ENCODE measurements at regions not wholly inside any gene's neighbourhood (a gene's known extent, or its start where the extent isn't known, plus 50 kb on each side); places are given as distances from the start of the nearest gene placed in this dataset.

- DNase-seq (ENCODE audit: low read depth in 4 of 4, low spot score in 3 of 4) = no peak
Observed at GRCh38 chr3:67897351-67898336, 243.2 kb upstream of the SUCLG2 start.

GRCh38 chr3:67896130-67896529, 241.7 kb upstream of the SUCLG2 start:
- DNase-seq (ENCODE audit: low read depth in 4 of 4, low spot score in 3 of 4) = no peak

GRCh38 chr3:67894510-67894909, 240.1 kb upstream of the SUCLG2 start:
- no peak for DNase-seq (ENCODE audit: low read depth in 4 of 4, low spot score in 3 of 4)

GRCh38 chr3:67884345-67884744, 229.9 kb upstream of the SUCLG2 start:
- no peak for DNase-seq (ENCODE audit: low read depth in 4 of 4, low spot score in 3 of 4)

- DNase-seq (ENCODE audit: low read depth in 4 of 4, low spot score in 3 of 4) = no peak
Observed at GRCh38 chr3:67883766-67884165, 229.4 kb upstream of the SUCLG2 start.

- DNase-seq (ENCODE audit: low read depth in 4 of 4, low spot score in 3 of 4) = no peak
Observed at GRCh38 chr3:67882981-67883380, 228.6 kb upstream of the SUCLG2 start.

GRCh38 chr3:67876261-67876660, 221.8 kb upstream of the SUCLG2 start:
- no peak for DNase-seq (ENCODE audit: low read depth in 4 of 4, low spot score in 3 of 4)

- DNase-seq (ENCODE audit: low read depth in 4 of 4, low spot score in 3 of 4) = no peak
Observed at GRCh38 chr3:67875858-67876257, 221.4 kb upstream of the SUCLG2 start.

- no peak for DNase-seq (ENCODE audit: low read depth in 4 of 4, low spot score in 3 of 4)
Observed at GRCh38 chr3:67875338-67875737, 220.9 kb upstream of the SUCLG2 start.

- DNase-seq (ENCODE audit: low read depth in 4 of 4, low spot score in 3 of 4) = no peak
Observed at GRCh38 chr3:67870477-67870876, 216.1 kb upstream of the SUCLG2 start.

- DNase-seq (ENCODE audit: low read depth in 4 of 4, low spot score in 3 of 4) = no peak
Observed at GRCh38 chr3:67866571-67866970, 212.2 kb upstream of the SUCLG2 start.

- DNase-seq (ENCODE audit: low read depth in 4 of 4, low spot score in 3 of 4) = no peak
Observed at GRCh38 chr3:67864587-67865183, 210.3 kb upstream of the SUCLG2 start.

- no peak for DNase-seq (ENCODE audit: low read depth in 4 of 4, low spot score in 3 of 4)
Observed at GRCh38 chr3:67863869-67864268, 209.5 kb upstream of the SUCLG2 start.

- DNase-seq (ENCODE audit: low read depth in 4 of 4, low spot score in 3 of 4) = no peak
Observed at GRCh38 chr3:67860429-67860828, 206.0 kb upstream of the SUCLG2 start.

- DNase-seq (ENCODE audit: low read depth in 4 of 4, low spot score in 3 of 4) = no peak
Observed at GRCh38 chr3:67858492-67858891, 204.1 kb upstream of the SUCLG2 start.

GRCh38 chr3:67856718-67857117, 202.3 kb upstream of the SUCLG2 start:
- no peak for DNase-seq (ENCODE audit: low read depth in 4 of 4, low spot score in 3 of 4)

- DNase-seq (ENCODE audit: low read depth in 4 of 4, low spot score in 3 of 4) = no peak
Observed at GRCh38 chr3:67854663-67855062, 200.3 kb upstream of the SUCLG2 start.

- DNase-seq (ENCODE audit: low read depth in 4 of 4, low spot score in 3 of 4) = no peak
Observed at GRCh38 chr3:67853520-67853919, 199.1 kb upstream of the SUCLG2 start.

- DNase-seq (ENCODE audit: low read depth in 4 of 4, low spot score in 3 of 4) = no peak
Observed at GRCh38 chr3:67848299-67848698, 193.9 kb upstream of the SUCLG2 start.

- no peak for DNase-seq (ENCODE audit: low read depth in 4 of 4, low spot score in 3 of 4)
Observed at GRCh38 chr3:67846166-67846565, 191.8 kb upstream of the SUCLG2 start.

GRCh38 chr3:67832817-67833216, 178.4 kb upstream of the SUCLG2 start:
- no peak for DNase-seq (ENCODE audit: low read depth in 4 of 4, low spot score in 3 of 4)

GRCh38 chr3:67831262-67831661, 176.8 kb upstream of the SUCLG2 start:
- DNase-seq (ENCODE audit: low read depth in 4 of 4, low spot score in 3 of 4) = no peak

Measured in right renal pelvis (tissue), 4 donors.